Coronary artery (tissue), 2 donors: ENCODE measurements at regions not wholly inside any gene's neighbourhood (a gene's known extent, or its start where the extent isn't known, plus 50 kb on each side); places are given as distances from the start of the nearest gene placed in this dataset.

Experiments
- DNase-seq: peaks from one replicate; pipeline ENCODE4 v3.0.0-alpha.2; 2017; ENCODE audit warnings: low spot score
- H3K27ac ChIP-seq, 2 donors: fragments of 200-600 bp; sonication (generic); one replicate each; pipeline ENCODE4 v1.5.1; 2016 to 2019
- H3K4me3 ChIP-seq: fragments of 200-600 bp; sonication (generic); 2 replicates; pipeline ENCODE4 v1.5.1; 2016; ENCODE audit warnings: mild to moderate bottlenecking, moderate library complexity
- CTCF ChIP-seq: fragments of 200-600 bp; sonication (generic); IDR thresholded peaks from one replicate; pipeline ENCODE4 v1.5.1; 2019; ENCODE audit warnings: antibody characterized with exemption

- TF ChIP-seq CTCF: no peak
- Histone ChIP-seq H3K27ac (no peak overlapping the region), H3K4me3 (no peak overlapping the region)
- peak; percentile 57 for DNase-seq
These were observed 64.5 kb upstream of the KLF13 start for GRCh38 chr15:31262143-31262530.

GRCh38 chr15:31262901-31263671, 63.5 kb upstream of the KLF13 start:
- DNase-seq: peak; percentile 72
- H3K27ac ChIP-seq: peak overlapping the region in 1 of 2 donors; percentile 80
- no peak overlapping the region for H3K4me3 ChIP-seq
- no peak for TF ChIP-seq CTCF

DNA sequence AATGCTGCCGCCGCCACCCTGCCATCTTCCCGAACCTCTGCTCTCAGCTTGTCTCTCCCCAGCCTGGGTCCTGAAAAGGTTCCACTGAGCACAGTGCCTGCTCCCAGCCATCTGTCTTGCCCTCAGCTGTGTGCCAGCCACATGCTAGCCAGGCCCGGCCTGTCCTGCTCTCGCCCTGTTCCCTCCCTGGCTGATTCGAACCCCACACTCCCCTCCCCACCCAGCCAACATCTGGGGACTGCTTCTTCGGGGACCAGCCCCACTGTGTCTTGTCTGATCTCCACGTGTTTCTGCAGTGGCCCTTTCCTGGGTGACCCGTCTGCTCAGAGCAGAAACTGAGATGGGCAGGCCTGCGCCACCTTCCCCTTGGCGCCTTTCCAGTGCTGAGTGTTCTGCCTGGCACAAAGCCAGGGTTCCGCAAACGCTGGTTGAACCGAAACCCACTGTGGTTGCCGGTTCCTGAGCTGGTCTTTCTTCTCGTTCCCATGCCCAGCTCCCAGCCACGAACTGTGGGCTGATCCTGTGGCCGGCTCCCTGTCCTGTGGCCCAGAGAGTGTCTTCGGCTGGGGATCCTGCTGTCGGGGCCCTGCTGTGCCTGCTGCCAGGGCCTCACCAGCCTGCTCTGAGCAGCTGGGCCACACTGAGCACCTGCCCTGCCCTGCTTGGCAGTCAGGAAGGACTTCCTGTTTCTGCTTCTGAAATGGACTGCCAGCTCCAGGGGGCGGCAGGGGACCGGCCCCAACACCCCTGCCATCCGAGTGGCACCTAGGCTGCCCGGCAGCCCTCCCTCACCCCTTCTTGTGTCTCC, 62.7 kb upstream of the KLF13 start:
- TF ChIP-seq CTCF: no peak
- Histone ChIP-seq H3K27ac (peak overlapping the region in 1 of 2 donors; percentile 80), H3K4me3 (no peak overlapping the region)
- peak; percentile 77 for DNase-seq

- no peak for TF ChIP-seq CTCF
- Histone ChIP-seq H3K4me3 (no peak overlapping the region), H3K27ac (peak overlapping the region in 1 of 2 donors; percentile 80)
- DNase-seq: peak; percentile 64
These were observed 62.0 kb upstream of the KLF13 start for GRCh38 chr15:31264559-31265089.

DNA sequence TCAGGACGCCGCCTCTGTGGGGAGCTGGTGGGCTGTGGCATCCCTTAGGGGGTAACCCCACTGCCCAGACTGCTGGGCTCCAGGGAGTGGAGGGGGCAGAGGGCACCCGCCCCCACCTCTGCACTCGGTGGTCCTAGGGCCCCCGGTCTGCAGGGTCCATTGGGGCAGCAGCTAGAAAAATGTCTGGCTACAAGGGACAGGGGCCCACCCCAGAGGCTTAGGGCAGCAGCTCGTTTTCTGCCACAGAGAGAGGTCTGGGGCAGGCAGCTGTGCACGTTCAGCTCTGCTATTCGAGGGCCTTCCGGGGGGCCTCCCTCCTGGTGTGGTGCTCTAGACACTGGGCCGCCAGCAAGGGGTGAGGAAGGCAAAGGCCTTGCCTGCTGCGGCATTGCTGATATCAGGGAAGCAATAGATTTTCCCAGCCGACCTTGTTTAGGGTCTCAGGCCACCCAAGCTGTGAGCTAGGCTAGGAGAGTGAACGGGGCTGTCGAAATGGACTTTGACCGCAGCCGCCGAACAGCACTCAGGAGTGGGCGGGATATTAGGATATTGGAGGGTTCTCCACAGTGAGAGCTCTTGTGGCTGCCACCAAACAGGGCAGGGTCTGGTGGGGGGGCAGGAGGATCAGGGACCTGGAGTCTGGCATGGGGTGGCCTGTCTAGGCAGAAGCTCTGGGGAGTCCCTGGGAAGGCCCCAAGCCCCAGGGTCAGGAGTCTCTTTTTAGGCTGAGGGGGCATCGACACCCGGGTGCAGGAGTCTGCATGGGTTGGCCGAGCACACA, 61.4 kb upstream of the KLF13 start:
- H3K27ac ChIP-seq: no peak overlapping the region
- H3K4me3 ChIP-seq: no peak overlapping the region
- no peak for TF ChIP-seq CTCF
- peak; percentile 59 for DNase-seq

- TF ChIP-seq CTCF: no peak
- Histone ChIP-seq H3K4me3 (no peak overlapping the region), H3K27ac (peak overlapping the region in 1 of 2 donors; percentile 32)
- peak; percentile 73 for DNase-seq
These were observed 60.5 kb upstream of the KLF13 start for GRCh38 chr15:31265871-31266711.
